ENCODE measurements at regions not wholly inside any gene's neighbourhood (a gene's known extent, or its start where the extent isn't known, plus 50 kb on each side); places are given as distances from the start of the nearest gene placed in this dataset.

GRCh38 chr1:172717722-172718465 lies 59.0 kb downstream of the FASLG start:
- H3K4me3 ChIP-seq (ENCODE audit: insufficient read depth, low read length, poor library complexity, severe bottlenecking): no peak overlapping the region
- H4K20me1 ChIP-seq (ENCODE audit: low read depth, low read length): no peaks in the 10 kb centered on the region
- TF ChIP-seq EZH2phosphoT487 (conservative IDR thresholded peaks at IDR 0.05; ENCODE audit: low read length) (no peak), CTCF (IDR thresholded peaks at IDR 0.05; ENCODE audit: insufficient read depth, low read length, poor library complexity, severe bottlenecking) (no peak)
- no peaks in the 10 kb centered on the region for H3F3A ChIP-seq (ENCODE audit: insufficient read depth)
- H3K27me3 ChIP-seq (ENCODE audit: low read length): no peaks in the 10 kb centered on the region
- H3K9me2 ChIP-seq (replicated peaks; ENCODE audit: insufficient read depth, low read length): no peaks in the 10 kb centered on the region
- no peaks in the 10 kb centered on the region for H3K79me2 ChIP-seq (ENCODE audit: insufficient read depth, low read length)
- H3K27ac ChIP-seq (ENCODE audit: low read depth, low read length): no peak overlapping the region
- H3K9me3 ChIP-seq (ENCODE audit: insufficient read depth, low read length): no peaks in the 10 kb centered on the region
- H3K36me3 ChIP-seq (ENCODE audit: low read length): no peaks in the 10 kb centered on the region
- no peak overlapping the region for H3K4me2 ChIP-seq (ENCODE audit: low read depth, low read length, poor library complexity, severe bottlenecking)
- H2AFZ ChIP-seq (ENCODE audit: low read depth, low read length, severe bottlenecking): no peak overlapping the region
- no peak overlapping the region for H3K9ac ChIP-seq (ENCODE audit: low read length)

- no peak overlapping the region for H3K4me2 ChIP-seq (ENCODE audit: low read depth, low read length, poor library complexity, severe bottlenecking)
Measured at GRCh38 chr1:172719066-172719627, 60.2 kb downstream of the FASLG start.

GRCh38 chr1:172719694-172720138 lies 60.8 kb downstream of the FASLG start:
- H2AFZ ChIP-seq (ENCODE audit: low read depth, low read length, severe bottlenecking): peak overlapping the region; percentile 77

More at GRCh38 chr1:172719066-172719627, 60.2 kb downstream of the FASLG start:
- TF ChIP-seq EZH2phosphoT487 (conservative IDR thresholded peaks at IDR 0.05; ENCODE audit: low read length): no peak
- TF ChIP-seq CTCF (IDR thresholded peaks at IDR 0.05; ENCODE audit: insufficient read depth, low read length, poor library complexity, severe bottlenecking): no peak
- no peaks in the 10 kb centered on the region for H3K9me2 ChIP-seq (replicated peaks; ENCODE audit: insufficient read depth, low read length)
- no peaks in the 10 kb centered on the region for H3K36me3 ChIP-seq (ENCODE audit: low read length)
- no peak overlapping the region for H2AFZ ChIP-seq (ENCODE audit: low read depth, low read length, severe bottlenecking)
- no peaks in the 10 kb centered on the region for H3K27me3 ChIP-seq (ENCODE audit: low read length)
- H3K9me3 ChIP-seq (ENCODE audit: insufficient read depth, low read length): no peaks in the 10 kb centered on the region
- no peaks in the 10 kb centered on the region for H3F3A ChIP-seq (ENCODE audit: insufficient read depth)
- H4K20me1 ChIP-seq (ENCODE audit: low read depth, low read length): no peaks in the 10 kb centered on the region
- H3K79me2 ChIP-seq (ENCODE audit: insufficient read depth, low read length): no peaks in the 10 kb centered on the region
- H3K27ac ChIP-seq (ENCODE audit: low read depth, low read length): no peak overlapping the region
- H3K9ac ChIP-seq (ENCODE audit: low read length): no peak overlapping the region
- no peak overlapping the region for H3K4me3 ChIP-seq (ENCODE audit: insufficient read depth, low read length, poor library complexity, severe bottlenecking)

More at GRCh38 chr1:172719694-172720138, 60.8 kb downstream of the FASLG start:
- H3K9ac ChIP-seq (ENCODE audit: low read length): no peak overlapping the region
- H3K36me3 ChIP-seq (ENCODE audit: low read length): no peaks in the 10 kb centered on the region
- peak; percentile 55 for TF ChIP-seq CTCF (IDR thresholded peaks at IDR 0.05; ENCODE audit: insufficient read depth, low read length, poor library complexity, severe bottlenecking)
- TF ChIP-seq EZH2phosphoT487 (conservative IDR thresholded peaks at IDR 0.05; ENCODE audit: low read length): no peak
- H3F3A ChIP-seq (ENCODE audit: insufficient read depth): no peaks in the 10 kb centered on the region
- H3K79me2 ChIP-seq (ENCODE audit: insufficient read depth, low read length): no peaks in the 10 kb centered on the region
- no peaks in the 10 kb centered on the region for H3K27me3 ChIP-seq (ENCODE audit: low read length)
- H4K20me1 ChIP-seq (ENCODE audit: low read depth, low read length): no peaks in the 10 kb centered on the region
- no peak overlapping the region for H3K27ac ChIP-seq (ENCODE audit: low read depth, low read length)
- H3K9me2 ChIP-seq (replicated peaks; ENCODE audit: insufficient read depth, low read length): no peaks in the 10 kb centered on the region
- no peaks in the 10 kb centered on the region for H3K9me3 ChIP-seq (ENCODE audit: insufficient read depth, low read length)
- H3K4me2 ChIP-seq (ENCODE audit: low read depth, low read length, poor library complexity, severe bottlenecking): no peak overlapping the region
- H3K4me3 ChIP-seq (ENCODE audit: insufficient read depth, low read length, poor library complexity, severe bottlenecking): no peak overlapping the region

All from SU-DHL-6 (cell line).